G401 (cell line): ENCODE measurements at regions not wholly inside any gene's neighbourhood (a gene's known extent, or its start where the extent isn't known, plus 50 kb on each side); places are given as distances from the start of the nearest gene placed in this dataset.

Source experiments
- DNase-seq: peaks from one replicate; pipeline ENCODE4 v3.0.0-alpha.2; 2015; ENCODE audit warnings: low spot score
- in situ Hi-C: cut with HindIII; loops from 2 replicates; pipeline ENCODE4 v1.10.0; 2016; ENCODE audit warnings: low sequenced_read_pairs, mixed read lengths

GRCh38 chr6:164246082-164246481, 831.6 kb downstream of the QKI start:
- DNase-seq, result no peak
- in situ Hi-C loops, result no loop called here

GRCh38 chr6:164243949-164244348, 829.4 kb downstream of the QKI start:
- DNase-seq, result no peak
- in situ Hi-C loops, result no loop called here

- in situ Hi-C loops, result no loop called here
- DNase-seq, result no peak
Observed at GRCh38 chr6:164243012-164243610, 828.6 kb downstream of the QKI start.

- in situ Hi-C loops, result no loop called here
- DNase-seq, result no peak
Observed at GRCh38 chr6:164230804-164231203, 816.3 kb downstream of the QKI start.

- DNase-seq, result peak; percentile 22
- in situ Hi-C loops, result no loop called here
Observed at GRCh38 chr6:164230259-164230658, 815.7 kb downstream of the QKI start.

GRCh38 chr6:164229716-164230115, 815.2 kb downstream of the QKI start:
- no peak for DNase-seq
- in situ Hi-C loops, result no loop called here

- in situ Hi-C loops, result no loop called here
- DNase-seq, result no peak
Observed at GRCh38 chr6:164227952-164228522, 813.5 kb downstream of the QKI start.

GRCh38 chr6:164216839-164217238, 802.3 kb downstream of the QKI start:
- in situ Hi-C loops, result no loop called here
- no peak for DNase-seq

GRCh38 chr6:164216368-164216767, 801.9 kb downstream of the QKI start:
- in situ Hi-C loops, result no loop called here
- DNase-seq, result peak; percentile 24

GRCh38 chr6:164214066-164214465, 799.5 kb downstream of the QKI start:
- peak; percentile 74 for DNase-seq
- in situ Hi-C loops, result no loop called here

- DNase-seq, result no peak
- in situ Hi-C loops, result no loop called here
Observed at GRCh38 chr6:164211254-164211653, 796.7 kb downstream of the QKI start.

- in situ Hi-C loops, result no loop called here
- no peak for DNase-seq
Observed at GRCh38 chr6:164210783-164211182, 796.3 kb downstream of the QKI start.

GRCh38 chr6:164210323-164210722, 795.8 kb downstream of the QKI start:
- DNase-seq, result no peak
- in situ Hi-C loops, result no loop called here

GRCh38 chr6:164208371-164208770, 793.9 kb downstream of the QKI start:
- no peak for DNase-seq

GRCh38 chr6:164206807-164207423, 792.4 kb downstream of the QKI start:
- in situ Hi-C loops, result no loop called here
- no peak for DNase-seq

More at GRCh38 chr6:164208371-164208770, 793.9 kb downstream of the QKI start:
- in situ Hi-C loops, result no loop called here

- in situ Hi-C loops, result no loop called here
Observed at GRCh38 chr6:164200071-164200470, 785.6 kb downstream of the QKI start.

GRCh38 chr6:164195942-164196281, 781.4 kb downstream of the QKI start:
- in situ Hi-C loops, result no loop called here

More at GRCh38 chr6:164200071-164200470, 785.6 kb downstream of the QKI start:
- no peak for DNase-seq

GRCh38 chr6:164195278-164195941, 780.9 kb downstream of the QKI start:
- no peak for DNase-seq
- in situ Hi-C loops, result no loop called here

More at GRCh38 chr6:164195942-164196281, 781.4 kb downstream of the QKI start:
- no peak for DNase-seq

GRCh38 chr6:164188861-164189260, 774.3 kb downstream of the QKI start:
- DNase-seq, result no peak
- in situ Hi-C loops, result no loop called here

- DNase-seq, result no peak
- in situ Hi-C loops, result no loop called here
Observed at GRCh38 chr6:164185471-164185871, 771.0 kb downstream of the QKI start.
